Tibial nerve (tissue), 4 donors: ENCODE measurements at regions not wholly inside any gene's neighbourhood (a gene's known extent, or its start where the extent isn't known, plus 50 kb on each side); places are given as distances from the start of the nearest gene placed in this dataset.

Experiments
- DNase-seq, 2 donors: peaks; one replicate each; pipeline ENCODE4 v3.0.0-alpha.2; 2019; ENCODE audit warnings: low spot score in 2 of 2
- H3K27ac ChIP-seq, 4 donors: fragments of 200-600 bp; sonication (generic) in 3 of 4; one replicate each; pipeline ENCODE4 v1.5.1; 2017 to 2019; ENCODE audit warnings: mild to moderate bottlenecking in 1 of 4
- H3K27me3 ChIP-seq, 2 donors: fragments of 200-600 bp; sonication (generic) in 1 of 2; one replicate each; pipeline versions ENCODE4 v1.5.1 to v1.6.0; 2017 to 2019
- H3K36me3 ChIP-seq, 3 donors: fragments of 200-600 bp; sonication (generic); one replicate each; pipeline ENCODE4 v1.5.1; 2018 to 2019
- H3K4me1 ChIP-seq, 4 donors: fragments of 200-600 bp; sonication (generic) in 3 of 4; one replicate each; pipeline ENCODE4 v1.5.1; 2017 to 2019
- H3K4me3 ChIP-seq, 4 donors: fragments of 200-600 bp; sonication (generic) in 3 of 4; one replicate each; pipeline ENCODE4 v1.5.1; 2017 to 2019; ENCODE audit warnings: mild to moderate bottlenecking in 1 of 4, moderate library complexity in 1 of 4
- H3K9me3 ChIP-seq, 4 donors: fragments of 200-600 bp; sonication (generic) in 3 of 4; one replicate each; pipeline ENCODE4 v1.5.1; 2017 to 2019
- EP300 ChIP-seq, 2 donors: sonication (generic); formaldehyde crosslinking; IDR thresholded peaks; one replicate each; pipeline ENCODE4 v1.6.1; 2017; ENCODE audit warnings: antibody characterized with exemption in 2 of 2, mild to moderate bottlenecking in 1 of 2
- POLR2A ChIP-seq, 2 donors: fragments of 450-650 bp; IDR thresholded peaks; one replicate each; pipeline ENCODE4 v1.6.1; 2017; ENCODE audit warnings: antibody characterized with exemption in 2 of 2, mild to moderate bottlenecking in 2 of 2, moderate library complexity in 2 of 2
- WGBS, 2 donors: methylation state at CpG; one replicate each; pipeline ENCODE4 v1.1.5; 2018; 5-methylcytosine and 5-hydroxymethylcytosine counted together
- TF ChIP-seq, protein P1 (sequence below), 5 experiments: fragments of 200-600 bp in 3 of 5; fragments of 450-650 bp in 2 of 5; sonication (generic) in 3 of 5; IDR thresholded peaks; one replicate each; pipeline ENCODE4 v1.5.1; 2016 to 2019; ENCODE audit warnings: antibody characterized with exemption in 5 of 5, mild to moderate bottlenecking in 3 of 5, moderate library complexity in 2 of 5

DNA sequence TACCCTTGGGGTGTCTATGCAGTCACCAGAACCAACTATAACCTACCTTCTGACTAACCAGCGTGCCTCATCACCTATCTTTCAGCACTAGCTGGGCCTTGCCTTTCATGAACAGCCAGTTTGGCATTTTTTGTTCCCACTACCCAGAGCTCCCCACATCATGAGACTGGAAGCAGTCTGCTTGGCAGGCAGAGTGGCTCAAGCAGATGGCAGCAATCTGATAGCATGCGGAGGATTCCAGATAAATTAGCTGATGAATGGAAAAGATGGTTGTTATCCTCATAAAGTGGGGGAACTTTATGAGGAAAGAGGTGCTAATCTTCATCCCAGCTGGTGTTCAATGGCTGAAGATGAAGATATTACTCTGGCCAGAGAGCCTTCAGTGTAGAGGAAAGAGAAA is 243.2 kb upstream of the EDA2R start:
- H3K27me3 ChIP-seq, result no peaks in the 10 kb centered on the region
- H3K4me1 ChIP-seq, result no peaks in the 10 kb centered on the region
- TF ChIP-seq, protein P1, sequence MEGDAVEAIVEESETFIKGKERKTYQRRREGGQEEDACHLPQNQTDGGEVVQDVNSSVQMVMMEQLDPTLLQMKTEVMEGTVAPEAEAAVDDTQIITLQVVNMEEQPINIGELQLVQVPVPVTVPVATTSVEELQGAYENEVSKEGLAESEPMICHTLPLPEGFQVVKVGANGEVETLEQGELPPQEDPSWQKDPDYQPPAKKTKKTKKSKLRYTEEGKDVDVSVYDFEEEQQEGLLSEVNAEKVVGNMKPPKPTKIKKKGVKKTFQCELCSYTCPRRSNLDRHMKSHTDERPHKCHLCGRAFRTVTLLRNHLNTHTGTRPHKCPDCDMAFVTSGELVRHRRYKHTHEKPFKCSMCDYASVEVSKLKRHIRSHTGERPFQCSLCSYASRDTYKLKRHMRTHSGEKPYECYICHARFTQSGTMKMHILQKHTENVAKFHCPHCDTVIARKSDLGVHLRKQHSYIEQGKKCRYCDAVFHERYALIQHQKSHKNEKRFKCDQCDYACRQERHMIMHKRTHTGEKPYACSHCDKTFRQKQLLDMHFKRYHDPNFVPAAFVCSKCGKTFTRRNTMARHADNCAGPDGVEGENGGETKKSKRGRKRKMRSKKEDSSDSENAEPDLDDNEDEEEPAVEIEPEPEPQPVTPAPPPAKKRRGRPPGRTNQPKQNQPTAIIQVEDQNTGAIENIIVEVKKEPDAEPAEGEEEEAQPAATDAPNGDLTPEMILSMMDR (IDR thresholded peaks at IDR 0.05), result no peak
- TF ChIP-seq POLR2A (IDR thresholded peaks at IDR 0.05) (no peak), EP300 (IDR thresholded peaks at IDR 0.05) (no peak)
- no peak overlapping the region for H3K27ac ChIP-seq
- H3K36me3 ChIP-seq, result no peaks in the 10 kb centered on the region
- DNase-seq, result no peak
- 76 to 81% methylated on average over 2 of the region's 2 CpGs for WGBS, 2 donors
- no peak overlapping the region for H3K4me3 ChIP-seq
- no peaks in the 10 kb centered on the region for H3K9me3 ChIP-seq

DNA sequence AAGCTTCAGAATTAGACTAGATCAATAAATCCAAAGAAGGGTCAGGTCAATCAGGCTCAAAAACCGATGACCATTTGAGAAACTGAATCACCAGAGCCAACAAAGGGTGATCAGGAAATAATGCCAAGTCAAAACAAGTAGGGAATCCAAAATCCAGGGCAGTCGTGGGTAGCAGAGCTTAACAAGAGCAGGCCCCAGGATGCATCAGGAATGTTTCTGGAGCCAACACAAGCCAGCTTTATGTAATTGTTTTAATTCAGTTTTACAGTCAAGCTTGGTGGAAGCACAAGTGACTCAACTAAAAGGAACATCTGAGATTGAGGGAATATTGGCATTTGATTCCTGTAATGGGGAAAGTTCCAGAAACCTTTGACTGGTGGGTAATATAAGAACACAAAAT is 237.9 kb upstream of the EDA2R start:
- WGBS, 2 donors, result 27 to 30% methylated on average over 2 of the region's 2 CpGs
- Histone ChIP-seq H3K4me1 (no peaks in the 10 kb centered on the region), H3K27ac (no peak overlapping the region), H3K27me3 (no peaks in the 10 kb centered on the region), H3K9me3 (no peaks in the 10 kb centered on the region), H3K4me3 (no peak overlapping the region), H3K36me3 (no peaks in the 10 kb centered on the region)
- TF ChIP-seq POLR2A (IDR thresholded peaks at IDR 0.05) (no peak), EP300 (IDR thresholded peaks at IDR 0.05) (no peak)
- TF ChIP-seq, protein P1 (IDR thresholded peaks at IDR 0.05), result no peak
- no peak for DNase-seq

DNA sequence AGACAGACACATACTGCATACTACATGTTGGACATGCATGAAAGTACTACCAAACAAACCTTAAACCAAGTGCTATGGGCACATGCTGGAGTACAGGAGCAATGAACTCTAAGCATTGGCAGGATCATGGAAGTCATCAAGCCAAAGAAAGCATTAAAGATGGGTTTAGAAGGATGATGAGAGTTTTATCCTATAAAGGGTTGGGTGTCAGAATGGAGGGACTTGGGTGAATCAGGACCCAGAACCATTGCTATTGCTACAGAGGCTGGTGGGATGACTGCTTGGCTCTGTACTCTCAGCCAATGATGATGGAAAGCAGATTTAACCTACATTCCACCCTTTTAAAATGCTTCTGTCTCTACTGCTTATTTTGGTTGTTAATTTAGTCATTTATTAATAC is 233.9 kb upstream of the EDA2R start:
- no peak overlapping the region for H3K27ac ChIP-seq
- H3K4me3 ChIP-seq, result no peak overlapping the region
- H3K27me3 ChIP-seq, result no peaks in the 10 kb centered on the region
- H3K36me3 ChIP-seq, result no peaks in the 10 kb centered on the region
- TF ChIP-seq POLR2A (IDR thresholded peaks at IDR 0.05) (no peak), EP300 (IDR thresholded peaks at IDR 0.05) (no peak)
- TF ChIP-seq, protein P1 (IDR thresholded peaks at IDR 0.05), result no peak
- H3K9me3 ChIP-seq, result no peaks in the 10 kb centered on the region
- H3K4me1 ChIP-seq, result no peaks in the 10 kb centered on the region
- DNase-seq, result no peak

DNA sequence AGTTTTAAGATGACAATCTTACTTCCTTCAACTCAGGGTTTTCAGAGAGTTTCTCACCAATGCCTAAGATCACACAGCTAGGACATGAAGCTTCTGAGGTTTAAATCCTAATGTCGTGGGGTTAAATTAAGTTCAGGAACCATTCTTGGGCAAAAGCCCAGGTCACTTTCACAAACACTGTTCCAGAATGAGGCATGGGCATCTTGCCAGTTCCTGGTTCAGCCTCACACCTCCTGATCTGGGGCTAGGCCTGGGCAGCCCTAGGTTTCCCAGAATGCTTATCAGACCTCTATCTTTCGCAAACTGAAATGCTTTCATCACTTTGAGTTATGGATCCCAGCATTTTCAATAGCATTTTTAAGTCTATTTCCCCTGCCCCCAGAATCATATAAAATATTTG is 224.8 kb upstream of the EDA2R start:
- 67% methylated on average over 2 of the region's 2 CpGs for WGBS, 2 donors
- Histone ChIP-seq H3K4me3 (no peak overlapping the region), H3K4me1 (no peaks in the 10 kb centered on the region), H3K27me3 (peaks cover 0 to 6% of the 10 kb centered on the region in 2 donors), H3K27ac (no peak overlapping the region), H3K9me3 (no peaks in the 10 kb centered on the region), H3K36me3 (no peaks in the 10 kb centered on the region)
- DNase-seq, result peak in 1 of 2 donors; percentile 4
- TF ChIP-seq POLR2A (IDR thresholded peaks at IDR 0.05) (no peak), EP300 (IDR thresholded peaks at IDR 0.05) (no peak)
- TF ChIP-seq, protein P1 (IDR thresholded peaks at IDR 0.05), result no peak

DNA sequence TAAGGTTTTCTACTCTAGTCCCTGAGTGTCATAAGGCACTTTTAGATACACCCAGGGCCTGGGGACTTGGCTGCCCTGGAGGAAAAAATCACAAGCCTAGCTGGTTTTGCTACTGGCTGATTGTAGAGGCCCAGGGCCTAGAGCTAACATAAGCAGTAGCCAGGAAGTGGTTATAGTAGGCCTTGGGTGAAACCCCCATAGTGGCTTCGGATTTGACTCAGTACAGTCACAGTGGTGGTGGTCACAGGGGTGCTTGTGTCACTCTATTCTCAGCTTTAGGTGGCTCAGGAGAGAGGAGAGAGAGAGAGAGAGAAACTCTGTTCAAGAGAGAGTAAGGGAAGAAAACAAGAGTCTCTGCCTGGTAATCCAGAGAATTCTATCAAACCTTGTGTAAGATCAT is 194.5 kb upstream of the EDA2R start:
- no peak overlapping the region for H3K27ac ChIP-seq
- H3K4me3 ChIP-seq, result no peak overlapping the region
- peaks cover 0 to 3% (median 0%) of the 10 kb centered on the region in 4 donors for H3K9me3 ChIP-seq
- H3K36me3 ChIP-seq, result no peaks in the 10 kb centered on the region
- 50 to 57% methylated on average over 1 of the region's 1 CpG for WGBS, 2 donors
- TF ChIP-seq, protein P1 (IDR thresholded peaks at IDR 0.05), result no peak
- no peak for DNase-seq
- H3K27me3 ChIP-seq, result no peaks in the 10 kb centered on the region
- no peaks in the 10 kb centered on the region for H3K4me1 ChIP-seq
